ENCODE measurements at regions not wholly inside any gene's neighbourhood (a gene's known extent, or its start where the extent isn't known, plus 50 kb on each side); places are given as distances from the start of the nearest gene placed in this dataset.

DNA sequence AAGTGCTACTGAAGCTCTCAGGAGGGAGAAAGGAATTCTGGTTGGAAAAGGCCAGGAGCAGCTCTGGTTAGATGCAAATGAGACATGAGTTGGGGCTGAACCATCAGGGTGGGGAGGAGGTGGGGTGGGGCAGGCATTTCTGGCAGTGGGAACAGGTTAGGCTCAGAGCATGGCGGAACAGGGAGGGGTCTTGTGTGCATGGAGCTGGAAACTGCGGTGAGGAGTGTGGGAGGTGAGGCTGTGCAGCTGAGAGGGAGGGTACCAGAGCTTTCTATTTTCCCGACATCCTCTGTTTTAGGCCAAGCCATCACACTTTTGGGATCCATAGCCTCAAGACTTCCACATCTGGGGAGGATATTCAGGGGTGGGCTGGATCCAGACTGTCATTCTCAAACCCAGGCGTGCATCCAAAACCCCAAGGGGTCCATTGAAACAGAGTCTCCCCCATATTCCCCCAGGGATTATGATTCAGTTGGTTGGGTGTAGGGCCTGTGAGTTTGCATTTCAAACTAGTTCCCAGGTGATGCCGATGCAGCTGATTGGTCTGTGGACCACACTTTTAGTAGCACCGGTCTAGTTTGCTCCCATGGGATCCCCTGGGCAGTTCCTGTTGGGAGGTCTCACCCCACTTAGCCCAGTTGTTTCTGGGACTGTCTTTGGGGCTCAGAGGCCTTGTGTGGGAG, 100.9 kb upstream of the TLE3 start (continued):
- TF ChIP-seq, protein P1, sequence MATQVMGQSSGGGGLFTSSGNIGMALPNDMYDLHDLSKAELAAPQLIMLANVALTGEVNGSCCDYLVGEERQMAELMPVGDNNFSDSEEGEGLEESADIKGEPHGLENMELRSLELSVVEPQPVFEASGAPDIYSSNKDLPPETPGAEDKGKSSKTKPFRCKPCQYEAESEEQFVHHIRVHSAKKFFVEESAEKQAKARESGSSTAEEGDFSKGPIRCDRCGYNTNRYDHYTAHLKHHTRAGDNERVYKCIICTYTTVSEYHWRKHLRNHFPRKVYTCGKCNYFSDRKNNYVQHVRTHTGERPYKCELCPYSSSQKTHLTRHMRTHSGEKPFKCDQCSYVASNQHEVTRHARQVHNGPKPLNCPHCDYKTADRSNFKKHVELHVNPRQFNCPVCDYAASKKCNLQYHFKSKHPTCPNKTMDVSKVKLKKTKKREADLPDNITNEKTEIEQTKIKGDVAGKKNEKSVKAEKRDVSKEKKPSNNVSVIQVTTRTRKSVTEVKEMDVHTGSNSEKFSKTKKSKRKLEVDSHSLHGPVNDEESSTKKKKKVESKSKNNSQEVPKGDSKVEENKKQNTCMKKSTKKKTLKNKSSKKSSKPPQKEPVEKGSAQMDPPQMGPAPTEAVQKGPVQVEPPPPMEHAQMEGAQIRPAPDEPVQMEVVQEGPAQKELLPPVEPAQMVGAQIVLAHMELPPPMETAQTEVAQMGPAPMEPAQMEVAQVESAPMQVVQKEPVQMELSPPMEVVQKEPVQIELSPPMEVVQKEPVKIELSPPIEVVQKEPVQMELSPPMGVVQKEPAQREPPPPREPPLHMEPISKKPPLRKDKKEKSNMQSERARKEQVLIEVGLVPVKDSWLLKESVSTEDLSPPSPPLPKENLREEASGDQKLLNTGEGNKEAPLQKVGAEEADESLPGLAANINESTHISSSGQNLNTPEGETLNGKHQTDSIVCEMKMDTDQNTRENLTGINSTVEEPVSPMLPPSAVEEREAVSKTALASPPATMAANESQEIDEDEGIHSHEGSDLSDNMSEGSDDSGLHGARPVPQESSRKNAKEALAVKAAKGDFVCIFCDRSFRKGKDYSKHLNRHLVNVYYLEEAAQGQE (IDR thresholded peaks at IDR 0.05; ENCODE audit: low read depth, low read length): no peak
- TF ChIP-seq ZZZ3 (IDR thresholded peaks at IDR 0.05; ENCODE audit: control insufficient read depth, insufficient read length, low read depth): no peak
- TF ChIP-seq, protein P2, sequence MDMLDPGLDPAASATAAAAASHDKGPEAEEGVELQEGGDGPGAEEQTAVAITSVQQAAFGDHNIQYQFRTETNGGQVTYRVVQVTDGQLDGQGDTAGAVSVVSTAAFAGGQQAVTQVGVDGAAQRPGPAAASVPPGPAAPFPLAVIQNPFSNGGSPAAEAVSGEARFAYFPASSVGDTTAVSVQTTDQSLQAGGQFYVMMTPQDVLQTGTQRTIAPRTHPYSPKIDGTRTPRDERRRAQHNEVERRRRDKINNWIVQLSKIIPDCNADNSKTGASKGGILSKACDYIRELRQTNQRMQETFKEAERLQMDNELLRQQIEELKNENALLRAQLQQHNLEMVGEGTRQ (IDR thresholded peaks at IDR 0.05; ENCODE audit: borderline replicate concordance, low read depth, low read length): no peak

DNA sequence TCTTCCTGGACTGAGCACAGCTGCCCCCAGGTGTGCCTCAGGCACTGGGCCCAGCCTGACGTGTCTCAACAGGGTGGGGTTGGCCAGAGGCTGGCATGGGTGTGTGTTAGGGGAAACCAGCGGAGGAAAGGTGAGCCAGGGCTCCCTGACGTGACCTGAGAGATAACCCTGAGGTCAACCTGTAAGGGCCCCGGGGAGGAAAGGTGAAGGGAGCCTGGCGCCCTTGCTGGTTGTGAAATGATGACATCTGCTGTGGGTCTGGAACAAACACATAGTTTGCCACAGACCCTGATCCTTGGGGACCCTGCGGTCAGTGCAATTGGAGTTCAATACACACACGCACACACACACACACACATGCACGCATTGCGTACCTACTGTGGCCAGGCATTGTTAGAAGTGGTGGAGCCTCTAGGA, 100.2 kb upstream of the TLE3 start:
- in situ Hi-C loops (cut with MboI): no loop called here
- intact Hi-C loops (cut with micrococcal nuclease; ENCODE audit: unreplicated experiment): loop anchor here (5.0 kb wide), 2 partner anchors 101 to 264 kb away; partner anchors contain the start of gene TLE3
- DNase-seq (ENCODE audit: low read depth, low spot score) (no peak), ATAC-seq (no peak), FAIRE-seq (no peak)
- Histone ChIP-seq H4K20me1 (ENCODE audit: control insufficient read depth, insufficient read depth) (no peaks in the 10 kb centered on the region), H3K79me2 (ENCODE audit: control insufficient read depth, insufficient read depth, low read length) (no peaks in the 10 kb centered on the region), H3K4me2 (ENCODE audit: control insufficient read depth, insufficient read depth) (no peak overlapping the region), H2AFZ (ENCODE audit: control insufficient read depth, low read depth, low read length) (no peak overlapping the region), H3K27me3 (replicated peaks in 1 of 2; ENCODE audit: control insufficient read depth in 2 of 2, insufficient read depth in 2 of 2, low read length in 1 of 2) (no peaks in the 10 kb centered on the region), H3K9ac (ENCODE audit: control insufficient read depth, insufficient read depth, low read length) (no peak overlapping the region), H3K27ac (ENCODE audit: control insufficient read depth, insufficient read depth) (no peak overlapping the region), H3K4me3 (no peak overlapping the region), H3K4me1 (ENCODE audit: control insufficient read depth, insufficient read depth, low read length) (peaks cover 25% of the 10 kb centered on the region), H3K9me3 (replicated peaks; ENCODE audit: control insufficient read depth, insufficient read depth, low read length) (no peaks in the 10 kb centered on the region), H3K36me3 (ENCODE audit: control insufficient read depth in 2 of 2, insufficient read depth in 2 of 2, low read length in 1 of 2) (no peaks in the 10 kb centered on the region)
- 68% methylated on average over 9 of the region's 9 CpGs for WGBS (ENCODE audit: insufficient coverage, insufficient replicate concordance, low lambda C conversion rate, missing lambda C conversion rate)
- TF ChIP-seq YY1 (IDR thresholded peaks at IDR 0.05; ENCODE audit: low read depth, low read length) (no peak), NR2F1 (conservative IDR thresholded peaks at IDR 0.05) (peak; percentile 41; the same call in 1 of the 2 replicates)
- ChIA-PET POLR2A (interaction anchor here (0.6 kb wide), 1 partner anchor 136 kb away, joined by 4 read pairs; no protein-coding TSS in a partner anchor), SMC1A (ENCODE audit: uncharacterized antibody, unreplicated experiment) (interaction anchor here (1.5 kb wide), 1 partner anchor 104 kb away, joined by 5 read pairs; no protein-coding TSS in a partner anchor), CTCF (no interaction called here), RAD21 (ENCODE audit: unreplicated experiment) (interaction anchor here (0.6 to 2.1 kb wide), 3 partner anchors 17 to 98 kb away, joined by 3 to 10 read pairs (median 5); no protein-coding TSS in a partner anchor)
- no TSS peak for BruUV-seq (replicated peaks)
